ENCODE measurements at regions not wholly inside any gene's neighbourhood (a gene's known extent, or its start where the extent isn't known, plus 50 kb on each side); places are given as distances from the start of the nearest gene placed in this dataset.

- TF ChIP-seq, protein P1, sequence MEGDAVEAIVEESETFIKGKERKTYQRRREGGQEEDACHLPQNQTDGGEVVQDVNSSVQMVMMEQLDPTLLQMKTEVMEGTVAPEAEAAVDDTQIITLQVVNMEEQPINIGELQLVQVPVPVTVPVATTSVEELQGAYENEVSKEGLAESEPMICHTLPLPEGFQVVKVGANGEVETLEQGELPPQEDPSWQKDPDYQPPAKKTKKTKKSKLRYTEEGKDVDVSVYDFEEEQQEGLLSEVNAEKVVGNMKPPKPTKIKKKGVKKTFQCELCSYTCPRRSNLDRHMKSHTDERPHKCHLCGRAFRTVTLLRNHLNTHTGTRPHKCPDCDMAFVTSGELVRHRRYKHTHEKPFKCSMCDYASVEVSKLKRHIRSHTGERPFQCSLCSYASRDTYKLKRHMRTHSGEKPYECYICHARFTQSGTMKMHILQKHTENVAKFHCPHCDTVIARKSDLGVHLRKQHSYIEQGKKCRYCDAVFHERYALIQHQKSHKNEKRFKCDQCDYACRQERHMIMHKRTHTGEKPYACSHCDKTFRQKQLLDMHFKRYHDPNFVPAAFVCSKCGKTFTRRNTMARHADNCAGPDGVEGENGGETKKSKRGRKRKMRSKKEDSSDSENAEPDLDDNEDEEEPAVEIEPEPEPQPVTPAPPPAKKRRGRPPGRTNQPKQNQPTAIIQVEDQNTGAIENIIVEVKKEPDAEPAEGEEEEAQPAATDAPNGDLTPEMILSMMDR (IDR thresholded peaks at IDR 0.05): no peak
- TF ChIP-seq EP300 (IDR thresholded peaks at IDR 0.05): no peak
- no peak for TF ChIP-seq POLR2AphosphoS5 (IDR thresholded peaks at IDR 0.05)
Measured at GRCh38 chrX:40807384-40807783, 72.0 kb upstream of the MED14 start.

Measured in sigmoid colon (tissue), 4 donors.